ENCODE measurements at regions not wholly inside any gene's neighbourhood (a gene's known extent, or its start where the extent isn't known, plus 50 kb on each side); places are given as distances from the start of the nearest gene placed in this dataset.

DNA sequence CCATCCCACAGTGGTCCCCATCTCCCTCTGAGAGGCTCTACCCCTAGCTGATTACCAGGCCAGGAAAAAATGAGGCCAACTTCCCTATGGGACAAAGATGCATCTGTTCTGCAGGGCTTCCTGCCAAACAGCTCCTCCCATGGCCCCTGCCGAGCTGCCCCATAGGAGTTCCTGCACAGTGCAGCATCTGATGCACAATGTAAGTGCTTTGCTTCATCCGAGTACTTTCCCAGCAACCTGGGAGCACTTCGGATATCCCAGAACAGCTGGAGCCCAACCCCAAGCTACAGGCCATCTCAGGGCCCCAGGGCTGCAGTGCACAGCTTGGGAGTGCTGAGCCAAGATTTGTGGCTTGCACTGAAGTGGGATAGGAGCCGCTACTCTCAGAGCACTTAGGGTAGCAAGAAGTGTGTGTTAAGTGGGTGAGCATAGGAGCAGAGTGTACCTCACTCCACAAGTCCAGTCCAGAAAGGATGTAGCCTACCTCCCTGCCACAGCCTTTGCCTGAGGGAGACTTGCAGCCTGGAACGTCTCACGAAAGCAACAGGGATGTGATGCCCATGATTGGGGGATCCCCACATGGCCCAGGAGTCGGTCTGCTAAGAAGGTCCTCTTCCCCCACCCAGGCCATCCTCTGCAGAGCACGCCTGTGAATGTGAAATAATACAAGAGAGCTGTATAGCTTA lies 209.6 kb upstream of the VWC2 start:
- H3F3A ChIP-seq (ENCODE audit: insufficient read depth, low read length): no peaks in the 10 kb centered on the region
- no peak overlapping the region for H3K27ac ChIP-seq (ENCODE audit: low read depth, low read length, poor library complexity, severe bottlenecking)
- no peaks in the 10 kb centered on the region for H3K9me3 ChIP-seq (ENCODE audit: low read length)
- no peak overlapping the region for H3K4me2 ChIP-seq (ENCODE audit: low read length)
- no peaks in the 10 kb centered on the region for H3K79me2 ChIP-seq (ENCODE audit: insufficient read depth, low read length)
- no peaks in the 10 kb centered on the region for H3K4me1 ChIP-seq (ENCODE audit: insufficient read depth, low read length, severe bottlenecking)
- no peaks in the 10 kb centered on the region for H4K20me1 ChIP-seq (ENCODE audit: insufficient read depth, low read length)
- H3K9me2 ChIP-seq (ENCODE audit: low read depth, low read length): no peaks in the 10 kb centered on the region
- no peak overlapping the region for H2AFZ ChIP-seq (ENCODE audit: low read length)
- no peak overlapping the region for H3K9ac ChIP-seq (ENCODE audit: low read length)
- no peak for TF ChIP-seq EZH2 (IDR thresholded peaks at IDR 0.05; ENCODE audit: borderline replicate concordance, low read length)
- TF ChIP-seq, protein P1, sequence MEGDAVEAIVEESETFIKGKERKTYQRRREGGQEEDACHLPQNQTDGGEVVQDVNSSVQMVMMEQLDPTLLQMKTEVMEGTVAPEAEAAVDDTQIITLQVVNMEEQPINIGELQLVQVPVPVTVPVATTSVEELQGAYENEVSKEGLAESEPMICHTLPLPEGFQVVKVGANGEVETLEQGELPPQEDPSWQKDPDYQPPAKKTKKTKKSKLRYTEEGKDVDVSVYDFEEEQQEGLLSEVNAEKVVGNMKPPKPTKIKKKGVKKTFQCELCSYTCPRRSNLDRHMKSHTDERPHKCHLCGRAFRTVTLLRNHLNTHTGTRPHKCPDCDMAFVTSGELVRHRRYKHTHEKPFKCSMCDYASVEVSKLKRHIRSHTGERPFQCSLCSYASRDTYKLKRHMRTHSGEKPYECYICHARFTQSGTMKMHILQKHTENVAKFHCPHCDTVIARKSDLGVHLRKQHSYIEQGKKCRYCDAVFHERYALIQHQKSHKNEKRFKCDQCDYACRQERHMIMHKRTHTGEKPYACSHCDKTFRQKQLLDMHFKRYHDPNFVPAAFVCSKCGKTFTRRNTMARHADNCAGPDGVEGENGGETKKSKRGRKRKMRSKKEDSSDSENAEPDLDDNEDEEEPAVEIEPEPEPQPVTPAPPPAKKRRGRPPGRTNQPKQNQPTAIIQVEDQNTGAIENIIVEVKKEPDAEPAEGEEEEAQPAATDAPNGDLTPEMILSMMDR (IDR thresholded peaks at IDR 0.05; ENCODE audit: low read length): no peak
- H3K36me3 ChIP-seq (ENCODE audit: insufficient read depth, low read length): no peaks in the 10 kb centered on the region
- H3K4me3 ChIP-seq (ENCODE audit: low read depth, low read length, poor library complexity, severe bottlenecking): no peak overlapping the region
- no peaks in the 10 kb centered on the region for H3K27me3 ChIP-seq (ENCODE audit: insufficient read depth, low read length)

DNA sequence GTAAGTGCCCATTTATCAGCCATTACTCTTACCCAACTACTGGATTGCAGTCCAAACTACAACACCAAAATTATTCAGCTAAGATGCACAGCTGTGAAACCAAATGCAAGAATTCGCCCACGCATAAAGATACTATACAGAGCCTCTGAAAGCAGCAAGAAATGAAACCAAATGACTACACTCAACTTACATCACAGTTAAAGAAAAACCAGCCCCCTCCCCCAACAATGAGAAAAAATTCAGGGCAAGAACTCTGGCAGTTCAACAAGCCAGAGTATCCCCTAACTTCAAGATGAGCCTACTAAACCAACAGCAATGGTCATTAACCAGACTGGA lies 209.1 kb upstream of the VWC2 start:
- Histone ChIP-seq H3K4me3 (ENCODE audit: low read depth, low read length, poor library complexity, severe bottlenecking) (no peak overlapping the region), H3K27me3 (ENCODE audit: insufficient read depth, low read length) (no peaks in the 10 kb centered on the region), H3K79me2 (ENCODE audit: insufficient read depth, low read length) (no peaks in the 10 kb centered on the region), H3K36me3 (ENCODE audit: insufficient read depth, low read length) (no peaks in the 10 kb centered on the region), H3K4me1 (ENCODE audit: insufficient read depth, low read length, severe bottlenecking) (no peaks in the 10 kb centered on the region), H3F3A (ENCODE audit: insufficient read depth, low read length) (no peaks in the 10 kb centered on the region), H3K9ac (ENCODE audit: low read length) (no peak overlapping the region), H3K27ac (ENCODE audit: low read depth, low read length, poor library complexity, severe bottlenecking) (no peak overlapping the region), H2AFZ (ENCODE audit: low read length) (no peak overlapping the region), H3K4me2 (ENCODE audit: low read length) (no peak overlapping the region), H3K9me3 (ENCODE audit: low read length) (no peaks in the 10 kb centered on the region), H4K20me1 (ENCODE audit: insufficient read depth, low read length) (no peaks in the 10 kb centered on the region), H3K9me2 (ENCODE audit: low read depth, low read length) (no peaks in the 10 kb centered on the region)
- TF ChIP-seq, protein P1 (IDR thresholded peaks at IDR 0.05; ENCODE audit: low read length): no peak
- no peak for TF ChIP-seq EZH2 (IDR thresholded peaks at IDR 0.05; ENCODE audit: borderline replicate concordance, low read length)

- Histone ChIP-seq H3K9me3 (ENCODE audit: low read length) (no peaks in the 10 kb centered on the region), H2AFZ (ENCODE audit: low read length) (no peak overlapping the region), H3K4me2 (ENCODE audit: low read length) (peak overlapping the region; percentile 15; the same call in 1 of the 2 replicates), H3F3A (ENCODE audit: insufficient read depth, low read length) (no peaks in the 10 kb centered on the region), H3K36me3 (ENCODE audit: insufficient read depth, low read length) (no peaks in the 10 kb centered on the region), H3K27me3 (ENCODE audit: insufficient read depth, low read length) (no peaks in the 10 kb centered on the region), H3K27ac (ENCODE audit: low read depth, low read length, poor library complexity, severe bottlenecking) (peak overlapping the region; percentile 87), H4K20me1 (ENCODE audit: insufficient read depth, low read length) (no peaks in the 10 kb centered on the region), H3K4me3 (ENCODE audit: low read depth, low read length, poor library complexity, severe bottlenecking) (no peak overlapping the region), H3K9me2 (ENCODE audit: low read depth, low read length) (no peaks in the 10 kb centered on the region), H3K4me1 (ENCODE audit: insufficient read depth, low read length, severe bottlenecking) (peaks cover 56% of the 10 kb centered on the region), H3K9ac (ENCODE audit: low read length) (no peak overlapping the region), H3K79me2 (ENCODE audit: insufficient read depth, low read length) (no peaks in the 10 kb centered on the region)
- no peak for TF ChIP-seq EZH2 (IDR thresholded peaks at IDR 0.05; ENCODE audit: borderline replicate concordance, low read length)
- TF ChIP-seq, protein P1 (IDR thresholded peaks at IDR 0.05; ENCODE audit: low read length): no peak
Measured at GRCh38 chr7:49577576-49577975, 195.9 kb upstream of the VWC2 start.

All from OCI-LY1 (cell line).